ENCODE measurements at regions not wholly inside any gene's neighbourhood (a gene's known extent, or its start where the extent isn't known, plus 50 kb on each side); places are given as distances from the start of the nearest gene placed in this dataset.

- Histone ChIP-seq H2BK12ac (ENCODE audit: insufficient read length, low read depth, low read length) (no peak overlapping the region), H3K79me2 (ENCODE audit: insufficient read depth, low read length) (no peaks in the 10 kb centered on the region), H3K4ac (ENCODE audit: low read depth, low read length) (no peak overlapping the region), H3K9me3 (ENCODE audit: control insufficient read depth, low read depth, low read length) (peaks cover 22% of the 10 kb centered on the region), H2AK5ac (ENCODE audit: insufficient read length, low read length) (no peak overlapping the region), H3K14ac (ENCODE audit: insufficient read depth, low read length) (no peak overlapping the region), H3K56ac (ENCODE audit: insufficient read length, low read depth, low read length) (no peak overlapping the region), H2BK20ac (ENCODE audit: low read depth, low read length, poor library complexity, severe bottlenecking) (no peak overlapping the region), H3K18ac (ENCODE audit: insufficient read length, low read depth, low read length) (no peak overlapping the region), H2AFZ (ENCODE audit: low read length) (no peak overlapping the region), H3K23ac (ENCODE audit: insufficient read length, low read depth, low read length) (no peak overlapping the region), H3K4me2 (ENCODE audit: insufficient read depth, insufficient read length, low read length) (no peak overlapping the region), H4K91ac (ENCODE audit: insufficient read length, low read depth, low read length) (no peak overlapping the region), H3T11ph (ENCODE audit: low read length) (no peak overlapping the region), H3K4me1 (ENCODE audit: insufficient read depth, low read length) (no peaks in the 10 kb centered on the region), H2BK5ac (ENCODE audit: insufficient read length, low read length) (no peak overlapping the region), H4K8ac (replicated peaks; ENCODE audit: insufficient read length, low read depth, low read length) (no peak overlapping the region), H4K20me1 (ENCODE audit: control insufficient read depth, insufficient read depth, insufficient read length) (no peaks in the 10 kb centered on the region), H2BK120ac (ENCODE audit: low read depth, low read length, poor library complexity, severe bottlenecking) (no peak overlapping the region), H3K27ac (ENCODE audit: insufficient read length, low read depth, low read length) (no peak overlapping the region), H3K23me2 (ENCODE audit: insufficient read length, low read depth, low read length, poor library complexity, severe bottlenecking) (no peaks in the 10 kb centered on the region), H3K79me1 (ENCODE audit: insufficient read depth, low read depth, low read length, poor library complexity, severe bottlenecking) (no peaks in the 10 kb centered on the region), H4K5ac (ENCODE audit: insufficient read length, low read depth, low read length) (no peak overlapping the region), H2BK15ac (ENCODE audit: low read depth, low read length) (no peak overlapping the region), H3K9ac (ENCODE audit: extremely low read depth, insufficient read length, low read length) (no peak overlapping the region), H3K27me3 (ENCODE audit: insufficient read depth, low read length) (no peaks in the 10 kb centered on the region)
- H3K27ac Mint-ChIP-seq: no peak overlapping the region
- H3K36me3 Mint-ChIP-seq (ENCODE audit: insufficient read depth in 1 of 3, low read depth in 3 of 3): peaks cover 0 to 3% (median 3%) of the 10 kb centered on the region in 3 experiments; a peak in 3 of 7 replicates
- no peak for DNase-seq
- peaks cover 0 to 4% of the 10 kb centered on the region in 2 experiments; a peak in 2 of 4 replicates for H3K4me1 Mint-ChIP-seq
- H3K27me3 Mint-ChIP-seq (ENCODE audit: low read depth): peaks cover under 1% of the 10 kb centered on the region; the same call in 1 of the 2 replicates
- peaks cover 53 to 58% of the 10 kb centered on the region in 2 experiments for H3K9me3 Mint-ChIP-seq
- no peak overlapping the region for H3K4me3 Mint-ChIP-seq
- TF ChIP-seq CTCF (conservative IDR thresholded peaks at IDR 0.05): no peak
These were observed 138.8 kb upstream of the AFF2 start for GRCh38 chrX:148361641-148362040.
